Stimulated activated CD4-positive, alpha-beta T cell treated with anti-CD3 and anti-CD28 coated beads, Interleukin-2, amount 100 ng/mL, for 4 hours (primary cell): ENCODE measurements at regions not wholly inside any gene's neighbourhood (a gene's known extent, or its start where the extent isn't known, plus 50 kb on each side); places are given as distances from the start of the nearest gene placed in this dataset.
"Not testable (repeated sequence)": the region's sequence is repeated elsewhere in the genome, so short reads cannot be mapped to it uniquely, and the experiment has no call there.

Experiments used
- DNase-seq: peaks from one replicate; pipeline ENCODE4 v3.0.0-alpha.2; 2020; ENCODE audit warnings: low read depth

DNA sequence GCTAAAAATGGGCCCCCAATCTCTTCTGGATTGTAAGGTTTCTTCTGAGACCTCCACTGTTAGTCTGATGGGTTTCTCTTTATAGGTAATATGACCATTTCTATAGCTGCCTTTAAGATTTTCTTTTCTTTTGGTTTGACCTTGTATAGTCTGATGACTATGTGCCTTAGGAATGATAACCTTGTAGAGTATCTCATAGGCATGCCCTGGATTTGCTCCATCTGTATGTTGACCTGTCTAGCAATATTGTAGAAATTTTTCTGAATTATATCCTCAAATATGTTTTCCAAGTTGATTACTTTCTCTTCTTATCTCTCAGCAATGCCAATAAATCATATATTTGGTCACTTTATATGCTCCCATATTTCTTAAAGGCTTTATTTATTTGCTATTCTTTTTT lies 1403.8 kb upstream of the GOT2 start:
- DNase-seq: no peak

GRCh38 chr16:60127196-60127595 lies 1393.1 kb upstream of the GOT2 start:
- no peak for DNase-seq

- DNase-seq: not testable (repeated sequence)
Measured at GRCh38 chr16:60126115-60126514, 1392.0 kb upstream of the GOT2 start.

- DNase-seq: no peak
Measured at GRCh38 chr16:60123392-60124023, 1389.4 kb upstream of the GOT2 start.

- DNase-seq: no peak
Measured at GRCh38 chr16:60120586-60120985, 1386.5 kb upstream of the GOT2 start.

DNA sequence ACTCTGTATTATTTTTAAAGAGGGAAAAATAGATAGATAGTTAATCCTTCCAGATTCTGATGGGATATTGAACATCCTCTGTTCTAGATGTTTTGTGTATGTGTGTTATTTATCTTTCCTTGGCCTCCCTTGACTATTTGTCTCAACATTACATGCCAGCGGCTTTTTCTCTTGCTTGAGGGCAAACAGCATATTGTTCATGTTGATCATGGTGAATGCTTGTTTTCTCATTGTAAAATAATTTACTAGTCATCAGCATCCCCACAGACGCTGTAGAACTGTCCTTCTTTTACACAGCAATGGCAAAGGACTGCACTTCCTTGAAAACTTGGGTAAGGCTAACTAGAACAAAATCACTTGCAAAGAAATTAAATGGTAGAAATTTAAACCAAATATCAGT lies 1376.4 kb upstream of the GOT2 start:
- DNase-seq: no peak

GRCh38 chr16:60107871-60108270 lies 1373.8 kb upstream of the GOT2 start:
- no peak for DNase-seq

GRCh38 chr16:60107437-60107836 lies 1373.3 kb upstream of the GOT2 start:
- DNase-seq: no peak

DNA sequence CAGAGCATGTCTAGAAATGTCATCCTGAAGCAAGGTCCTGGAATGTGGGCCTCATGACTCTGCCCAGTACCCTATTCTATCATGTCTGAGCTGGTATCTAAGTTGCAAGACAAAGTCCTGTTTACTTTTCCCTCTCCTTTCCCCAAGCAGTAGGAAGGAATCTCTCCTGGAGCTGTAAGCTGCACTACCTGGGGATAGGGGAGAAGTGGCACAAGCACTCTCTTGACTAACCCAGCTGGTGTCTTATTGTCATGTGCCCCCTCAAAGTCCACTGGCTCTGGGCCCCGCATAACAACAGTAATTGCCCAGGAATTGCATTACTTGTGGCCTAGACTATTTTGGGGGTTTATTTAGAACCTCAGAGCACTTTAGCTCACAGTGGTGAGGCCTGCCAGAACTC lies 1366.3 kb upstream of the GOT2 start:
- DNase-seq: no peak

DNA sequence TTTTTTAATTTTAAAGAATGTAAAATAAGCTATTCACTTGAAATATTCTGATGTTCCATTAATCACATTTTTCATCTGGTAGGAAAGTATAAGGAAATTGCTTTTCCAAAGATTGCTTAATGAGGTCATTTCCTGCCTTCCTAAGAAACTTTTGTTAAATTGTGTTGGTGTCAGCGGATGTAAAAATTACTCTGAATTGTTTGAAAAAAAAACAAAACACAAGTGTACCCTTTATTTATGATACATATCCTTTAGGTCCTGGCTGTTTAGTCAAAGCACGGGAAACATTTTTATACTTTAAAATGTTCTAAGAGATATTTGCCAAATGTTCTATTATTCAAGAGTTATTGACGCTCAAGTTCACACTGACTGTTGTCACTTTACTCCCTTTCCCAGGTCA lies 1357.4 kb upstream of the GOT2 start:
- no peak for DNase-seq

- DNase-seq: no peak
Measured at GRCh38 chr16:60091071-60091470, 1357.0 kb upstream of the GOT2 start.

DNA sequence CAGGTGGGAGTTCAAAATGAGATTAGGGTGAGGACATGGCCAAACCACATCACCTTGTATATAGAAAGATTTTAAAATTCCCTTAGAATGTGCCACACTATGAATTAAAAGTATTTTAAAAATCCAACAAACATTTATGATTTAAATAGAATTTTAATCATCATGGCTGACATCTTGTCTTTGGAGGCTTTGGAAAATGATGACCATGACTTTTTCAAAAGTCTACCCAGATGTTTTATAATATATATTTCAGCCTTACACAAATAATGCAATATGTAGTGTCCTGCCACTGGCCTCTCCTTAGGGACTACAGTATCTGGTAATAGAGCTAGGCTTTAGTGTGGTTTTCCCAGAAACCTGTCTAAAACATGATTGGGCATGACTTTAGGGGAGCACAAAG lies 1353.4 kb upstream of the GOT2 start:
- DNase-seq: no peak

GRCh38 chr16:60078819-60079218 lies 1344.7 kb upstream of the GOT2 start:
- DNase-seq: not testable (repeated sequence)

GRCh38 chr16:60077861-60078260 lies 1343.7 kb upstream of the GOT2 start:
- DNase-seq: no peak

DNA sequence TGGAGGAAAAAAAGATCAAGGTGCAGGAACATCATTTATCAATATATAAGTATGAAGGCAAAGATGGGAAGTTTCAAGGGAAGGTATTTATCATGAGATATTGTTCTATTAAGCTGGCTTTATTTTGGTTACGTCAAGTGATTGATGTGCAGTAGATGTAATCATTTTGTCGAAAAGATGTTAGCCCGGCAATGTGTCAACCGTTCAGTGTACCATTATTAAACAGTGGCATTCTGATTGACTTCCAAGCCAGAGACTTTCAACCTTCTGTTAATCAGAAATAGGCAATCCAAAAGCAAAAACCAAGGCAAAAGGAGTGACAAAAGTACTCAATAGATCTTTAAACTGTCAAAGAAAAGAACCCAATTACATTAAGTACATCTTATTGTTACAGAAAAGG lies 1340.3 kb upstream of the GOT2 start:
- no peak for DNase-seq

DNA sequence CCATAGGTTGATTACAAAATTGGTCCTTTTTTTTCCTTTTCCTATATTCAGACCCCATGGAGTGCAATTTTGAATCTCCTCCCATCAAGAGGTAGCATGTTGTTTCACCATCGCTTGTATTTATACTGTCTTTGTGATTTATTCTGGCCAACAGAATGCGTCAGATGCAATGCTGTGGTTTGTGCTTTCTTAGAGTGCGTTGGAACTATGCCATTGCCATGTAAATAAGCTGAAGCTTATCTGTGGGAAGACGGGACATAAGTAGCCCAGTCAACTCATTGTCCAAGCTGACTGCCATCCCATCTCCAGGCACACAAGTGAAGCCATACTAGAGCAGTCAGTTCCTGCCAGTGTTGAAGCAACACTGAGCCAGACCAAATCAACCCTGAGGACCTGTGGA lies 1339.3 kb upstream of the GOT2 start:
- no peak for DNase-seq

- DNase-seq: no peak
Measured at GRCh38 chr16:60064026-60064425, 1329.9 kb upstream of the GOT2 start.

- no peak for DNase-seq
Measured at GRCh38 chr16:60061396-60061795, 1327.3 kb upstream of the GOT2 start.

- no peak for DNase-seq
Measured at GRCh38 chr16:60060731-60061130, 1326.6 kb upstream of the GOT2 start.

- DNase-seq: no peak
Measured at GRCh38 chr16:60059141-60059540, 1325.0 kb upstream of the GOT2 start.

GRCh38 chr16:60041671-60042070 lies 1307.6 kb upstream of the GOT2 start:
- no peak for DNase-seq

DNA sequence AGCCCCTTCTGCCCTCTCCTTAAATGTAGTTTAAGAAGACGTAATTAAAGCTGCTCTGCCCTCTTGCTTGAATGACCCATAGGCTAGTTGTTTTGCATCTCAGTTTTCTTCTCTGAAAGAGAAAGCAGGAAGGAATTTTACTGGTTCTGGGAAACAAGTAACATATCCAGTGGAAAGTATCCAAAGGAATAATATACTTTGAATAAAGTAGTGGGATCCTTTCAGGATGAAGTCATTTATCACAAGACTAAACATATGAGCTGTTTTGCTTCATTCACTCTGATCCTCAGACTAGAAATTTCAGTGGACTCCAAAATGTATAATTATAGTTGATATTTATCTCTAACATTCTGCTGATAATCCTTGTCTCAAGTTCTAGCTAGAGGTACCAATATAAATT lies 1297.6 kb upstream of the GOT2 start:
- DNase-seq: no peak

DNA sequence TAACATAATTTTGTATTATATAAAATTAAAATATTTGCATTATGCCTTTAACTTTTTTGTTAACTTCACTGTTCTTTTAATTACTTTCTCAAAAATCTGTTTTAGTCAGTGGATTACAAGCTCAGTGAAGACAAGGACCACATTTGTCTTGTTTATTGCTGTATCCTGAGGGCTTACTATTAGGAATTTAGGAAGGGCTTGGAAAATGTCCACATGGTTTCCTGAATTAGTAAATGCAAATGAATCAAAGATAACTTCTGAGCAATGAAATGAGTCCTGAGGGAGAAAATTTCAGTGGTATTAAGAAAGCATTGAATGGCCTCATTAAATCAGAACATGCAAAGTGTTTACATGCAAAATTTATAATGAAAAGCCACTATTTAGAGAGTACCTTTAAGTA lies 1293.2 kb upstream of the GOT2 start:
- no peak for DNase-seq

GRCh38 chr16:60013076-60013475 lies 1279.0 kb upstream of the GOT2 start:
- DNase-seq: no peak

- DNase-seq: no peak
Measured at GRCh38 chr16:60001523-60001922, 1267.4 kb upstream of the GOT2 start.
